ENCODE measurements at regions not wholly inside any gene's neighbourhood (a gene's known extent, or its start where the extent isn't known, plus 50 kb on each side); places are given as distances from the start of the nearest gene placed in this dataset.

DNA sequence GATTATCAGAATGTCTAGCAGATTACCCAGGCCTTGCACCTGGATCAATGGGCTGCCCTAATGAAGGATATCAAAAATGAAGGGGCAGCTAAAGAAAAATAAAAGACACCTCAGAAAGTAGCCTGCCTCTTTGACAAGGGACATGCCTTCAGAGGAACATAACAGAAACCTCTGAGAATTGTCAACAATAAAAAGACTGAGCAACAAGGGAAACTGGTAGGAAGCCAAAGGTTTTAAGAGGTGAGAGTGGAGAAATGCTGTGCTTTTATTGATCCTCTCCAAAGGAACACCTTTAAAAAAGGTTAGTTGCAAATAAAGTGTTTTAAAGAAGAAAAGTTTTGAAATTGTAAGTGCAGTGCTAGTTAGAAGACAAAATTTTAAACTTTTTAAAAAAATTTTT lies 187.8 kb upstream of the TTC14 start:
- H2AFZ ChIP-seq (ENCODE audit: low read length), result no peak overlapping the region
- TF ChIP-seq, protein P1, sequence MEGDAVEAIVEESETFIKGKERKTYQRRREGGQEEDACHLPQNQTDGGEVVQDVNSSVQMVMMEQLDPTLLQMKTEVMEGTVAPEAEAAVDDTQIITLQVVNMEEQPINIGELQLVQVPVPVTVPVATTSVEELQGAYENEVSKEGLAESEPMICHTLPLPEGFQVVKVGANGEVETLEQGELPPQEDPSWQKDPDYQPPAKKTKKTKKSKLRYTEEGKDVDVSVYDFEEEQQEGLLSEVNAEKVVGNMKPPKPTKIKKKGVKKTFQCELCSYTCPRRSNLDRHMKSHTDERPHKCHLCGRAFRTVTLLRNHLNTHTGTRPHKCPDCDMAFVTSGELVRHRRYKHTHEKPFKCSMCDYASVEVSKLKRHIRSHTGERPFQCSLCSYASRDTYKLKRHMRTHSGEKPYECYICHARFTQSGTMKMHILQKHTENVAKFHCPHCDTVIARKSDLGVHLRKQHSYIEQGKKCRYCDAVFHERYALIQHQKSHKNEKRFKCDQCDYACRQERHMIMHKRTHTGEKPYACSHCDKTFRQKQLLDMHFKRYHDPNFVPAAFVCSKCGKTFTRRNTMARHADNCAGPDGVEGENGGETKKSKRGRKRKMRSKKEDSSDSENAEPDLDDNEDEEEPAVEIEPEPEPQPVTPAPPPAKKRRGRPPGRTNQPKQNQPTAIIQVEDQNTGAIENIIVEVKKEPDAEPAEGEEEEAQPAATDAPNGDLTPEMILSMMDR (conservative IDR thresholded peaks at IDR 0.05 in 1 of 2, IDR thresholded peaks at IDR 0.05 in 1 of 2; ENCODE audit: low read depth in 1 of 2, low read length in 2 of 2), result no peak
- no peak for TF ChIP-seq EZH2 (IDR thresholded peaks at IDR 0.05; ENCODE audit: low read length, missing control alignments)
- no peak overlapping the region for H3K4me2 ChIP-seq (ENCODE audit: extremely low read depth, insufficient read depth, low read length)
- H3K9me3 ChIP-seq (ENCODE audit: control insufficient read depth, insufficient read depth, low read depth, low read length), result no peaks in the 10 kb centered on the region
- no peak overlapping the region for H3K4me3 ChIP-seq (replicated peaks in 1 of 4; ENCODE audit: control extremely low read depth in 1 of 4, insufficient read depth in 1 of 4, low read depth in 3 of 4, low read length in 4 of 4)
- no peaks in the 10 kb centered on the region for H3K27me3 ChIP-seq (ENCODE audit: control insufficient read depth, insufficient read depth, low read length)
- no peak for DNase-seq (ENCODE audit: low read depth in 2 of 2)
- H3K4me1 ChIP-seq (ENCODE audit: control insufficient read depth, extremely low read depth, insufficient read depth, low read length), result no peaks in the 10 kb centered on the region
- H3K79me2 ChIP-seq (ENCODE audit: control insufficient read depth, insufficient read depth, low read length), result no peaks in the 10 kb centered on the region
- no peak overlapping the region for H3K9ac ChIP-seq (ENCODE audit: insufficient read depth, low read length)
- H4K20me1 ChIP-seq (ENCODE audit: control insufficient read depth, extremely low read depth, insufficient read depth, low read length), result no peaks in the 10 kb centered on the region
- H3K36me3 ChIP-seq (ENCODE audit: control insufficient read depth, insufficient read depth, low read length), result no peaks in the 10 kb centered on the region
- no peak overlapping the region for H3K27ac ChIP-seq (ENCODE audit: insufficient read depth, low read length)

DNA sequence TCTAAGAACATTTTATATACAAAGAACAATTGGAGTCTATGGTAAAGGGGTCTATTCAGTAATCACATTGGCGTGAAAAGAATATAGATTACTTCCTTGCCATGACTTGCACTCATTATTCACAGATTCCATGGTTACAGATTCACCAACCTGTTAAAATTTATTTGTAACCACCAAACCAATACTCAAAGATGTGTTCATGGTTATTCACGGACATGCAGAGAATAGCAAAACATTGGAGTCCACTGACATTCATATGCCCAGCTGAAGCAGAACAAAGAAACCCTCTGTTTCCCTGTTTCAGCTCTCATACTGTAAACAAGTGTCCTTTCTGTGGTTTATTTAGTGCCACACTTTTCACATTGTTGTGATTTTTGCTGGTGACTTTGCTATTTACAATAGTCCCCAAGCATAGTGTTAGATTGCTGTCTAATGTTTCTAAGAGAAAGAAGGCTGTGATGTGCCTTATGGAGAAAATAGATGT lies 185.8 kb upstream of the TTC14 start:
- H3K27me3 ChIP-seq (ENCODE audit: control insufficient read depth, insufficient read depth, low read length), result no peaks in the 10 kb centered on the region
- H3K4me1 ChIP-seq (ENCODE audit: control insufficient read depth, extremely low read depth, insufficient read depth, low read length), result no peaks in the 10 kb centered on the region
- H4K20me1 ChIP-seq (ENCODE audit: control insufficient read depth, extremely low read depth, insufficient read depth, low read length), result no peaks in the 10 kb centered on the region
- no peak overlapping the region for H3K27ac ChIP-seq (ENCODE audit: insufficient read depth, low read length)
- DNase-seq (ENCODE audit: low read depth in 2 of 2), result peak in 1 of 2 donors; percentile 77
- H3K9me3 ChIP-seq (ENCODE audit: control insufficient read depth, insufficient read depth, low read depth, low read length), result no peaks in the 10 kb centered on the region
- no peak overlapping the region for H2AFZ ChIP-seq (ENCODE audit: low read length)
- H3K9ac ChIP-seq (ENCODE audit: insufficient read depth, low read length), result no peak overlapping the region
- TF ChIP-seq, protein P1 (conservative IDR thresholded peaks at IDR 0.05 in 1 of 2, IDR thresholded peaks at IDR 0.05 in 1 of 2; ENCODE audit: low read depth in 1 of 2, low read length in 2 of 2), result no peak
- no peak for TF ChIP-seq EZH2 (IDR thresholded peaks at IDR 0.05; ENCODE audit: low read length, missing control alignments)
- H3K4me2 ChIP-seq (ENCODE audit: extremely low read depth, insufficient read depth, low read length), result no peak overlapping the region
- no peaks in the 10 kb centered on the region for H3K36me3 ChIP-seq (ENCODE audit: control insufficient read depth, insufficient read depth, low read length)
- no peak overlapping the region for H3K4me3 ChIP-seq (replicated peaks in 1 of 4; ENCODE audit: control extremely low read depth in 1 of 4, insufficient read depth in 1 of 4, low read depth in 3 of 4, low read length in 4 of 4)
- H3K79me2 ChIP-seq (ENCODE audit: control insufficient read depth, insufficient read depth, low read length), result no peaks in the 10 kb centered on the region

DNA sequence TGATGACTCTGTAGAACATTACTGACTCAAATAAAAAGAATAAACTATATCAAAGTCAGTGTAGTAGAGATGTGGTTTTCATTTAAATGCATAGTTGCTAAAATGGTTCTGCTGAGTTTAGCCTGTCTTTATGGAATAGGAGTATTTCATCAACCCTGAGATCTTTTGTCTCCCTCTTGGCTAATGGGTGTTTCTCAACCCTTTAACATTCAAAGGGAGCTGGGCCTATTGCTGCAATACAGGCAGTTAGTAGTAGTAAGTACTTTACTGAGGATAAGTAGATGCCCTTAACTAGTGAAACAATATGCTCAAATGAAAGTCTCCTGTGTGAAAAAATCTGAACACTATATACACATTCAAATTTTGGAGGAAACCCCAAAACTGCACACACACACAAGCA lies 184.7 kb upstream of the TTC14 start:
- no peak for DNase-seq (ENCODE audit: low read depth in 2 of 2)
- no peak for TF ChIP-seq EZH2 (IDR thresholded peaks at IDR 0.05; ENCODE audit: low read length, missing control alignments)
- TF ChIP-seq, protein P1 (conservative IDR thresholded peaks at IDR 0.05 in 1 of 2, IDR thresholded peaks at IDR 0.05 in 1 of 2; ENCODE audit: low read depth in 1 of 2, low read length in 2 of 2), result no peak
- H3K27me3 ChIP-seq (ENCODE audit: control insufficient read depth, insufficient read depth, low read length), result no peaks in the 10 kb centered on the region

More for the DNA sequence above, 184.7 kb upstream of the TTC14 start:
- no peaks in the 10 kb centered on the region for H3K36me3 ChIP-seq (ENCODE audit: control insufficient read depth, insufficient read depth, low read length)
- H3K4me2 ChIP-seq (ENCODE audit: extremely low read depth, insufficient read depth, low read length), result no peak overlapping the region
- no peak overlapping the region for H3K27ac ChIP-seq (ENCODE audit: insufficient read depth, low read length)
- H2AFZ ChIP-seq (ENCODE audit: low read length), result no peak overlapping the region
- H3K4me3 ChIP-seq (replicated peaks in 1 of 4; ENCODE audit: control extremely low read depth in 1 of 4, insufficient read depth in 1 of 4, low read depth in 3 of 4, low read length in 4 of 4), result no peak overlapping the region
- no peaks in the 10 kb centered on the region for H3K9me3 ChIP-seq (ENCODE audit: control insufficient read depth, insufficient read depth, low read depth, low read length)
- H4K20me1 ChIP-seq (ENCODE audit: control insufficient read depth, extremely low read depth, insufficient read depth, low read length), result no peaks in the 10 kb centered on the region
- no peaks in the 10 kb centered on the region for H3K79me2 ChIP-seq (ENCODE audit: control insufficient read depth, insufficient read depth, low read length)
- H3K4me1 ChIP-seq (ENCODE audit: control insufficient read depth, extremely low read depth, insufficient read depth, low read length), result no peaks in the 10 kb centered on the region
- H3K9ac ChIP-seq (ENCODE audit: insufficient read depth, low read length), result no peak overlapping the region

Data from fibroblast of lung (primary cell).